NCI-H2029 treated with DMSO at 0.1 percent for 48 hours (cell line): ENCODE measurements at regions not wholly inside any gene's neighbourhood (a gene's known extent, or its start where the extent isn't known, plus 50 kb on each side); places are given as distances from the start of the nearest gene placed in this dataset.

Experiments used
- DNase-seq: peaks from one replicate; lab custom pipeline; 2025; lab: John Stamatoyannopoulos, UW

- no peak for DNase-seq
Observed at GRCh38 chr11:86119077-86119476, 50.2 kb upstream of the PICALM start.
